NCI-H128 (cell line): ENCODE measurements at regions not wholly inside any gene's neighbourhood (a gene's known extent, or its start where the extent isn't known, plus 50 kb on each side); places are given as distances from the start of the nearest gene placed in this dataset.
"Not testable (repeated sequence)": the region's sequence is repeated elsewhere in the genome, so short reads cannot be mapped to it uniquely, and the experiment has no call there.

Source experiments
- DNase-seq: peaks from one replicate; lab custom pipeline; 2025; ENCODE audit not compliant: unreplicated experiment; lab: John Stamatoyannopoulos, UW

GRCh38 chr12:126908765-126909142, 1358.2 kb upstream of the TMEM132C start:
- DNase-seq: no peak

- DNase-seq: no peak
These were observed 1356.4 kb upstream of the TMEM132C start for GRCh38 chr12:126910570-126910969.

- DNase-seq: no peak
These were observed 1354.9 kb upstream of the TMEM132C start for GRCh38 chr12:126912111-126912510.

GRCh38 chr12:126914170-126914793, 1352.7 kb upstream of the TMEM132C start:
- DNase-seq: no peak

- no peak for DNase-seq
These were observed 1351.7 kb upstream of the TMEM132C start for GRCh38 chr12:126915309-126915708.

GRCh38 chr12:126926023-126926594, 1340.9 kb upstream of the TMEM132C start:
- no peak for DNase-seq

- no peak for DNase-seq
These were observed 1336.7 kb upstream of the TMEM132C start for GRCh38 chr12:126930234-126930633.

GRCh38 chr12:126932156-126932555, 1334.8 kb upstream of the TMEM132C start:
- DNase-seq: no peak

- DNase-seq: no peak
These were observed 1331.5 kb upstream of the TMEM132C start for GRCh38 chr12:126935435-126935834.

- DNase-seq: no peak
These were observed 1330.7 kb upstream of the TMEM132C start for GRCh38 chr12:126936181-126936851.

- DNase-seq: no peak
These were observed 1329.5 kb upstream of the TMEM132C start for GRCh38 chr12:126937431-126937830.

GRCh38 chr12:126944684-126945083, 1322.3 kb upstream of the TMEM132C start:
- DNase-seq: no peak

GRCh38 chr12:126946958-126947357, 1320.0 kb upstream of the TMEM132C start:
- not testable (repeated sequence) for DNase-seq

- no peak for DNase-seq
These were observed 1317.4 kb upstream of the TMEM132C start for GRCh38 chr12:126949558-126949957.

GRCh38 chr12:126950266-126950665, 1316.7 kb upstream of the TMEM132C start:
- no peak for DNase-seq

- DNase-seq: no peak
These were observed 1314.6 kb upstream of the TMEM132C start for GRCh38 chr12:126952096-126953007.

- DNase-seq: no peak
These were observed 1313.5 kb upstream of the TMEM132C start for GRCh38 chr12:126953365-126953889.

GRCh38 chr12:126960221-126960620, 1306.7 kb upstream of the TMEM132C start:
- DNase-seq: no peak

- DNase-seq: no peak
These were observed 1306.3 kb upstream of the TMEM132C start for GRCh38 chr12:126960709-126961108.

- DNase-seq: no peak
These were observed 1303.1 kb upstream of the TMEM132C start for GRCh38 chr12:126963825-126964224.

GRCh38 chr12:126966498-126966897, 1300.5 kb upstream of the TMEM132C start:
- no peak for DNase-seq
